Panc1 (cell line): ENCODE measurements at regions not wholly inside any gene's neighbourhood (a gene's known extent, or its start where the extent isn't known, plus 50 kb on each side); places are given as distances from the start of the nearest gene placed in this dataset.

Experiments
- ATAC-seq: fragments of 200-7000 bp; cut with Tn5 transposase; 2 replicates; pipeline ENCODE4 v1.9.1; 2020; ENCODE audit warnings: mild to moderate bottlenecking, moderate library complexity
- BruUV-seq: library from RNA; stranded (reverse); fragments of 400-500 nt; replicated peaks from 2 replicates; lab custom pipeline; 2021; lab: Mats Ljungman, UMichigan
- CTCF ChIA-PET: fragments of 300-600 bp; sonication (Branson Sonifier 250); formaldehyde crosslinking; loops from one replicate; lab custom pipeline; 2022; ENCODE audit warnings: antibody characterized with exemption; lab: Charles Lee
- POLR2A ChIA-PET: fragments of 300-600 bp; sonication (Branson Sonifier 250); formaldehyde crosslinking; loops from one replicate; lab custom pipeline; 2022; ENCODE audit warnings: antibody characterized with exemption; lab: Charles Lee
- DNase-seq: peaks from one replicate; pipeline ENCODE4 v3.0.0-alpha.2; 2010; ENCODE audit warnings: low read depth, low spot score
- H3K27ac ChIP-seq: 2 replicates; pipeline ENCODE4 v1.5.1; 2011; ENCODE audit warnings: mild to moderate bottlenecking, low read length, inconsistent platforms
- H3K27me3 ChIP-seq: fragments of 200-500 bp; sonication (Bioruptor generic); 2 replicates; pipeline ENCODE4 v1.6.0; 2014; ENCODE audit warnings: low read length, inconsistent platforms; ENCODE audit not compliant: control insufficient read depth, insufficient read depth
- H3K36me3 ChIP-seq: fragments of 200-500 bp; sonication (Bioruptor generic); 2 replicates; pipeline ENCODE4 v1.5.1; 2014; ENCODE audit warnings: inconsistent platforms, mild to moderate bottlenecking, low read length, moderate library complexity; ENCODE audit not compliant: control insufficient read depth, insufficient read depth
- H3K4me1 ChIP-seq: 2 replicates; pipeline ENCODE4 v1.5.1; 2011; ENCODE audit warnings: inconsistent platforms, mild to moderate bottlenecking, low read length, moderate library complexity; ENCODE audit not compliant: control insufficient read depth, insufficient read depth
- H3K4me3 ChIP-seq, 2 experiments: 2 replicates each; pipeline ENCODE4 v1.5.1; 2011 to 2012; ENCODE audit warnings: low read depth in 2 of 2, low read length in 2 of 2, mild to moderate bottlenecking in 2 of 2, inconsistent platforms in 1 of 2, moderate library complexity in 1 of 2
- H3K9me3 ChIP-seq: fragments of 200-500 bp; sonication (Bioruptor generic); 2 replicates; pipeline ENCODE4 v1.5.1; 2014; ENCODE audit warnings: low read depth, mild to moderate bottlenecking, inconsistent platforms, low read length, moderate library complexity; ENCODE audit not compliant: control insufficient read depth, insufficient read depth
- POLR2AphosphoS5 ChIP-seq: IDR thresholded peaks from 2 replicates; pipeline ENCODE4 v1.6.1; 2012; ENCODE audit warnings: mild to moderate bottlenecking, low read depth, low read length, moderate library complexity
- SIN3A ChIP-seq: IDR thresholded peaks from 2 replicates; pipeline ENCODE4 v1.6.1; 2012; ENCODE audit warnings: low read depth, mild to moderate bottlenecking, low read length, moderate library complexity, borderline replicate concordance; ENCODE audit not compliant: insufficient read depth
- TCF7L2 ChIP-seq: IDR thresholded peaks from 2 replicates; pipeline ENCODE4 v1.6.1; 2011; ENCODE audit warnings: mild to moderate bottlenecking, low read depth, low read length, inconsistent platforms
- in situ Hi-C: cut with HindIII; loops from 2 replicates; pipeline ENCODE4 v1.10.0; 2016; ENCODE audit warnings: low sequenced_read_pairs, low pct_unique_long_range_greater_than_20kb
- intact Hi-C: fragments of 100-400 bp; cut with micrococcal nuclease; formaldehyde crosslinking; loops from one replicate; pipeline ENCODE4 v1.10.0; 2022; ENCODE audit not compliant: unreplicated experiment
- TF ChIP-seq, protein P1 (sequence below): fragments of 450-650 bp; IDR thresholded peaks from 2 replicates; pipeline ENCODE4 v1.5.1; 2017; ENCODE audit warnings: mild to moderate bottlenecking
- TF ChIP-seq, protein P2 (sequence below), 2 experiments: IDR thresholded peaks; 2 replicates each; pipeline ENCODE4 v1.6.1; 2011 to 2012; ENCODE audit warnings: low read depth in 2 of 2, control low read depth in 1 of 2, low read length in 1 of 2, mild to moderate bottlenecking in 1 of 2, moderate library complexity in 1 of 2; ENCODE audit not compliant: insufficient read depth in 1 of 2

DNA sequence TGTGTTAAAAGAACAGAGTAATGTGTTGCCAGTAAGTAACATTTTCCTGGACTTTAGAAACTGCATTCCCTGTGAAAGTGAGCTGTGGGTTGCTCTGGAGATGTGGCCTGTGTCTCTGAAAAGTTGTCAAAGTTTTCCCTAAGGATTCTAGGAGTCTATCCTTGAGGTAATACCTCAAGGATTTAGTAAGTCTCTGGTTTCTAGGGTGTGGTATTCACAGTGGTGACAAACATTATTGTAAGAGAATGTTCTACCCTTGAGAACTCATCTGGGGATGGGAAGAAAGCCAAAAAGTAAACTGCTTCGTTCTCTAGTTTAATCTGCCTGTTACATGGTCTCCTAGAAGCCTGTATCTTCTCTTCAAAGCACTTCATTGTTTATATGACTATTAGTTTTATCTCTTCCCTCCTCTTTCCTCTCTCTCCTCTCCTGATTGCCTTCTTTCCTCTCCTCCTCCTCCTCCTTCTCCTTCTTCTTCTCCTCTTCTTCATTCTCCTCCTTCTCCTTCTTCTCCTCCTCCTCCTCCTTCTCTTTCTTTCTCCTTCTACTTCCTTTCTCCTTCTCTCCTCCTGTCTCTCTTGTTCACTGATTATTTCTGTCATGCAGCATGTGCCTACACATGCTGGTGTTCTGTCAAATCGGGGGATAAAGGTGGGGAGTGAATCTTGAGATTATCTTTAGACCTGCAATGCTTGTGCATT, 321.3 kb downstream of the PTTG2 start:
- no peaks in the 10 kb centered on the region for H3K27me3 ChIP-seq
- no TSS peak for BruUV-seq
- H3K9me3 ChIP-seq = no peaks in the 10 kb centered on the region
- POLR2A ChIA-PET = no interaction called here
- no peak overlapping the region for H3K4me3 ChIP-seq
- no peak overlapping the region for H3K27ac ChIP-seq
- intact Hi-C loops (no loop called here), in situ Hi-C loops (no loop called here)
- TF ChIP-seq, protein P1, sequence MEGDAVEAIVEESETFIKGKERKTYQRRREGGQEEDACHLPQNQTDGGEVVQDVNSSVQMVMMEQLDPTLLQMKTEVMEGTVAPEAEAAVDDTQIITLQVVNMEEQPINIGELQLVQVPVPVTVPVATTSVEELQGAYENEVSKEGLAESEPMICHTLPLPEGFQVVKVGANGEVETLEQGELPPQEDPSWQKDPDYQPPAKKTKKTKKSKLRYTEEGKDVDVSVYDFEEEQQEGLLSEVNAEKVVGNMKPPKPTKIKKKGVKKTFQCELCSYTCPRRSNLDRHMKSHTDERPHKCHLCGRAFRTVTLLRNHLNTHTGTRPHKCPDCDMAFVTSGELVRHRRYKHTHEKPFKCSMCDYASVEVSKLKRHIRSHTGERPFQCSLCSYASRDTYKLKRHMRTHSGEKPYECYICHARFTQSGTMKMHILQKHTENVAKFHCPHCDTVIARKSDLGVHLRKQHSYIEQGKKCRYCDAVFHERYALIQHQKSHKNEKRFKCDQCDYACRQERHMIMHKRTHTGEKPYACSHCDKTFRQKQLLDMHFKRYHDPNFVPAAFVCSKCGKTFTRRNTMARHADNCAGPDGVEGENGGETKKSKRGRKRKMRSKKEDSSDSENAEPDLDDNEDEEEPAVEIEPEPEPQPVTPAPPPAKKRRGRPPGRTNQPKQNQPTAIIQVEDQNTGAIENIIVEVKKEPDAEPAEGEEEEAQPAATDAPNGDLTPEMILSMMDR = no peak
- TF ChIP-seq TCF7L2 (no peak), POLR2AphosphoS5 (no peak), SIN3A (no peak)
- TF ChIP-seq, protein P2, sequence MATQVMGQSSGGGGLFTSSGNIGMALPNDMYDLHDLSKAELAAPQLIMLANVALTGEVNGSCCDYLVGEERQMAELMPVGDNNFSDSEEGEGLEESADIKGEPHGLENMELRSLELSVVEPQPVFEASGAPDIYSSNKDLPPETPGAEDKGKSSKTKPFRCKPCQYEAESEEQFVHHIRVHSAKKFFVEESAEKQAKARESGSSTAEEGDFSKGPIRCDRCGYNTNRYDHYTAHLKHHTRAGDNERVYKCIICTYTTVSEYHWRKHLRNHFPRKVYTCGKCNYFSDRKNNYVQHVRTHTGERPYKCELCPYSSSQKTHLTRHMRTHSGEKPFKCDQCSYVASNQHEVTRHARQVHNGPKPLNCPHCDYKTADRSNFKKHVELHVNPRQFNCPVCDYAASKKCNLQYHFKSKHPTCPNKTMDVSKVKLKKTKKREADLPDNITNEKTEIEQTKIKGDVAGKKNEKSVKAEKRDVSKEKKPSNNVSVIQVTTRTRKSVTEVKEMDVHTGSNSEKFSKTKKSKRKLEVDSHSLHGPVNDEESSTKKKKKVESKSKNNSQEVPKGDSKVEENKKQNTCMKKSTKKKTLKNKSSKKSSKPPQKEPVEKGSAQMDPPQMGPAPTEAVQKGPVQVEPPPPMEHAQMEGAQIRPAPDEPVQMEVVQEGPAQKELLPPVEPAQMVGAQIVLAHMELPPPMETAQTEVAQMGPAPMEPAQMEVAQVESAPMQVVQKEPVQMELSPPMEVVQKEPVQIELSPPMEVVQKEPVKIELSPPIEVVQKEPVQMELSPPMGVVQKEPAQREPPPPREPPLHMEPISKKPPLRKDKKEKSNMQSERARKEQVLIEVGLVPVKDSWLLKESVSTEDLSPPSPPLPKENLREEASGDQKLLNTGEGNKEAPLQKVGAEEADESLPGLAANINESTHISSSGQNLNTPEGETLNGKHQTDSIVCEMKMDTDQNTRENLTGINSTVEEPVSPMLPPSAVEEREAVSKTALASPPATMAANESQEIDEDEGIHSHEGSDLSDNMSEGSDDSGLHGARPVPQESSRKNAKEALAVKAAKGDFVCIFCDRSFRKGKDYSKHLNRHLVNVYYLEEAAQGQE (IDR thresholded peaks at IDR 0.05; ENCODE audit: insufficient read depth in 1 of 2, low read depth in 2 of 2, low read length in 1 of 2) = no peak
- no peak for ATAC-seq
- DNase-seq = no peak
- H3K4me1 ChIP-seq = no peaks in the 10 kb centered on the region
- H3K36me3 ChIP-seq = no peaks in the 10 kb centered on the region
- CTCF ChIA-PET = no interaction called here

DNA sequence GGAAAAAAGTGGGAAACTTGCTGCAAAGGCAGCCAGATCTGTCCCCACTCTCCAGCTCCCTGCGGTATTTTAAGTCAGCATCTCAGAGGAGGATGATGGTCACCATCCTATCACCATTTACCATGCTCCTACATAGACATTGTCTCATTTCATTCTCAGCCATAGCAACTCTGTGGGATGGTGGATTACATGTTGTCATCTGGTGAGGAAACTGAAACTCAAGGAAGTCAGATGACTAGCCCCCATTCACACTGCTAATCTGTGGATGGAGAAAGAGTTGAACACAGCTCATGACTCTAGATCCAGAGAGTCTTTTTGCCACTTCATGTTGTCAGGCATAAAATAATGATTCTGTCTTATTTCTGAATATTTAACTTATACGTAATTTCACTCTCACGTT, 323.5 kb downstream of the PTTG2 start:
- no peaks in the 10 kb centered on the region for H3K27me3 ChIP-seq
- ATAC-seq (no peak), DNase-seq (no peak)
- CTCF ChIA-PET = no interaction called here
- no peaks in the 10 kb centered on the region for H3K9me3 ChIP-seq
- no peak overlapping the region for H3K27ac ChIP-seq
- no peak for TF ChIP-seq SIN3A
- TF ChIP-seq, protein P2 (IDR thresholded peaks at IDR 0.05; ENCODE audit: insufficient read depth in 1 of 2, low read depth in 2 of 2, low read length in 1 of 2) = no peak
- TF ChIP-seq POLR2AphosphoS5 = no peak
- no peak for TF ChIP-seq TCF7L2
- TF ChIP-seq, protein P1 = no peak
- intact Hi-C loops (no loop called here), in situ Hi-C loops (no loop called here)
- no peaks in the 10 kb centered on the region for H3K4me1 ChIP-seq
- POLR2A ChIA-PET = no interaction called here
- no TSS peak for BruUV-seq
- no peak overlapping the region for H3K4me3 ChIP-seq
- no peaks in the 10 kb centered on the region for H3K36me3 ChIP-seq
